ENCODE measurements at regions not wholly inside any gene's neighbourhood (a gene's known extent, or its start where the extent isn't known, plus 50 kb on each side); places are given as distances from the start of the nearest gene placed in this dataset.

- no peak for DNase-seq (ENCODE audit: extremely low read depth, low read depth)
- no peak for TF ChIP-seq CTCF (IDR thresholded peaks at IDR 0.05; ENCODE audit: low read depth, low read length)
Observed at GRCh38 chr3:64393193-64393592, 167.9 kb upstream of the PRICKLE2 start.

GRCh38 chr3:64392001-64392400, 166.7 kb upstream of the PRICKLE2 start:
- TF ChIP-seq CTCF (IDR thresholded peaks at IDR 0.05; ENCODE audit: low read depth, low read length) = no peak
- DNase-seq (ENCODE audit: extremely low read depth, low read depth) = no peak

GRCh38 chr3:64390893-64391292, 165.6 kb upstream of the PRICKLE2 start:
- TF ChIP-seq CTCF (IDR thresholded peaks at IDR 0.05; ENCODE audit: low read depth, low read length) = no peak
- DNase-seq (ENCODE audit: extremely low read depth, low read depth) = no peak

- no peak for DNase-seq (ENCODE audit: extremely low read depth, low read depth)
- no peak for TF ChIP-seq CTCF (IDR thresholded peaks at IDR 0.05; ENCODE audit: low read depth, low read length)
Observed at GRCh38 chr3:64388886-64389285, 163.6 kb upstream of the PRICKLE2 start.

- no peak for TF ChIP-seq CTCF (IDR thresholded peaks at IDR 0.05; ENCODE audit: low read depth, low read length)
Observed at GRCh38 chr3:64387688-64388087, 162.4 kb upstream of the PRICKLE2 start.

GRCh38 chr3:64385277-64385676, 160.0 kb upstream of the PRICKLE2 start:
- TF ChIP-seq CTCF (IDR thresholded peaks at IDR 0.05; ENCODE audit: low read depth, low read length) = no peak

More at GRCh38 chr3:64387688-64388087, 162.4 kb upstream of the PRICKLE2 start:
- no peak for DNase-seq (ENCODE audit: extremely low read depth, low read depth)

GRCh38 chr3:64384561-64384960, 159.3 kb upstream of the PRICKLE2 start:
- DNase-seq (ENCODE audit: extremely low read depth, low read depth) = no peak
- TF ChIP-seq CTCF (IDR thresholded peaks at IDR 0.05; ENCODE audit: low read depth, low read length) = no peak

More at GRCh38 chr3:64385277-64385676, 160.0 kb upstream of the PRICKLE2 start:
- DNase-seq (ENCODE audit: extremely low read depth, low read depth) = no peak
